Astrocyte of the spinal cord (primary cell): ENCODE measurements at regions not wholly inside any gene's neighbourhood (a gene's known extent, or its start where the extent isn't known, plus 50 kb on each side); places are given as distances from the start of the nearest gene placed in this dataset.

Experiments
- DNase-seq: peaks from one replicate; pipeline ENCODE4 v3.0.0; 2011; ENCODE audit warnings: low read depth, low spot score
- H3K4me3 ChIP-seq: 2 replicates; pipeline ENCODE4 v1.5.1; 2011; ENCODE audit warnings: low read depth, mild to moderate bottlenecking, low read length, moderate library complexity
- CTCF ChIP-seq: IDR thresholded peaks from 2 replicates; pipeline ENCODE4 v1.5.1; 2012; ENCODE audit warnings: low read depth, mild to moderate bottlenecking, low read length, inconsistent platforms
- in situ Hi-C: cut with HindIII; loops from 2 replicates; pipeline ENCODE4 v1.10.0; 2017; ENCODE audit warnings: low sequenced_read_pairs

GRCh38 chr22:44428941-44429830, 68.8 kb downstream of the RTL6 start:
- TF ChIP-seq CTCF, result no peak
- in situ Hi-C loops, result no loop called here
- no peak overlapping the region for H3K4me3 ChIP-seq
- no peak for DNase-seq

GRCh38 chr22:44427611-44428470, 70.2 kb downstream of the RTL6 start:
- in situ Hi-C loops, result no loop called here
- no peak for TF ChIP-seq CTCF
- no peak for DNase-seq
- H3K4me3 ChIP-seq, result no peak overlapping the region

- in situ Hi-C loops, result no loop called here
- H3K4me3 ChIP-seq, result no peak overlapping the region
- no peak for DNase-seq
- no peak for TF ChIP-seq CTCF
These were observed 71.1 kb downstream of the RTL6 start for GRCh38 chr22:44426981-44427380.

GRCh38 chr22:44425694-44426045, 72.4 kb downstream of the RTL6 start:
- no peak for DNase-seq
- TF ChIP-seq CTCF, result no peak
- H3K4me3 ChIP-seq, result no peak overlapping the region
- in situ Hi-C loops, result no loop called here

GRCh38 chr22:44424867-44425693, 73.0 kb downstream of the RTL6 start:
- DNase-seq, result no peak
- no peak for TF ChIP-seq CTCF
- H3K4me3 ChIP-seq, result no peak overlapping the region
- in situ Hi-C loops, result no loop called here

GRCh38 chr22:44424359-44424682, 73.7 kb downstream of the RTL6 start:
- DNase-seq, result no peak
- no peak overlapping the region for H3K4me3 ChIP-seq
- TF ChIP-seq CTCF, result no peak
- in situ Hi-C loops, result no loop called here
